H1 (cell line): ENCODE measurements at regions not wholly inside any gene's neighbourhood (a gene's known extent, or its start where the extent isn't known, plus 50 kb on each side); places are given as distances from the start of the nearest gene placed in this dataset.

Experiments used
- CTCF ChIA-PET: fragments of 300-600 bp; sonication (Branson Sonifier 250); formaldehyde crosslinking; loops from one replicate; lab custom pipeline; 2021; ENCODE audit not compliant: partially characterized antibody; lab: Charles Lee
- POLR2A ChIA-PET: fragments of 300-600 bp; sonication (Branson Sonifier 250); formaldehyde crosslinking; loops from one replicate; lab custom pipeline; 2021; ENCODE audit warnings: inconsistent platforms; ENCODE audit not compliant: partially characterized antibody; lab: Charles Lee
- DNase-seq, 2 experiments: peaks; one replicate each; pipeline versions ENCODE4 v3.0.0 to v3.0.0-alpha.2; 2010 to 2022; ENCODE audit warnings: low spot score in 2 of 2, low read depth in 1 of 2, mixed read lengths in 1 of 2
- FAIRE-seq: peaks from 2 replicates; lab custom pipeline; 2011; peaks lifted over from hg19 to GRCh38; lab: Jason Lieb, UNC
- H2AFZ ChIP-seq: 2 replicates; pipeline ENCODE4 v1.8.1; 2012; ENCODE audit warnings: low read length, inconsistent platforms
- H2AK5ac ChIP-seq: 2 replicates; pipeline ENCODE4 v1.6.1; 2013; ENCODE audit warnings: low read depth, low read length
- H2BK120ac ChIP-seq: replicated peaks from 2 replicates; pipeline ENCODE3; 2013; ENCODE audit warnings: low read depth, low read length, inconsistent platforms
- H2BK12ac ChIP-seq: 2 replicates; pipeline ENCODE4 v1.6.1; 2013; ENCODE audit warnings: low read depth, low read length
- H2BK15ac ChIP-seq: 2 replicates; pipeline ENCODE4 v1.6.1; 2013; ENCODE audit warnings: low read length
- H2BK20ac ChIP-seq: 2 replicates; pipeline ENCODE4 v1.6.1; 2013; ENCODE audit warnings: low read length
- H2BK5ac ChIP-seq: 2 replicates; pipeline ENCODE4 v1.6.1; 2013; ENCODE audit warnings: low read depth, low read length
- H3K14ac ChIP-seq: 2 replicates; pipeline ENCODE4 v1.6.1; 2013; ENCODE audit warnings: inconsistent platforms; ENCODE audit not compliant: insufficient read length
- H3K18ac ChIP-seq: 2 replicates; pipeline ENCODE4 v1.6.1; 2013; ENCODE audit warnings: low read length; ENCODE audit errors: extremely low read depth
- H3K23ac ChIP-seq: 2 replicates; pipeline ENCODE4 v1.6.1; 2013; ENCODE audit warnings: inconsistent platforms; ENCODE audit not compliant: insufficient read length
- H3K23me2 ChIP-seq: 2 replicates; pipeline ENCODE4 v1.6.1; 2013; ENCODE audit warnings: low read depth, low read length
- H3K27ac ChIP-seq: 2 replicates; pipeline ENCODE4 v1.6.1; 2011; ENCODE audit warnings: low read depth, low read length, inconsistent platforms
- H3K27me3 ChIP-seq, 4 experiments: replicated peaks in 1 of 4; 1 replicate in 1 of 4; 2 replicates in 3 of 4; pipeline versions ENCODE4 v1.6.1 to v1.8.1; 2011 to 2013; ENCODE audit warnings: low read length in 3 of 4, mild to moderate bottlenecking in 3 of 4, inconsistent platforms in 2 of 4, mixed read lengths in 2 of 4, moderate library complexity in 1 of 4; ENCODE audit not compliant: control insufficient read depth in 3 of 4, insufficient read depth in 3 of 4; ENCODE audit errors: extremely low read depth in 1 of 4
- H3K36me3 ChIP-seq, 4 experiments: 2 replicates each; pipeline versions ENCODE4 v1.6.1 to v1.8.1; 2011 to 2013; ENCODE audit warnings: mild to moderate bottlenecking in 4 of 4, low read length in 3 of 4, moderate library complexity in 2 of 4, control low read depth in 1 of 4, inconsistent platforms in 1 of 4; ENCODE audit not compliant: insufficient read depth in 4 of 4, control insufficient read depth in 2 of 4
- H3K4ac ChIP-seq: replicated peaks from 2 replicates; pipeline ENCODE3; 2013; ENCODE audit warnings: low read length, low read depth, mixed read lengths, inconsistent platforms; ENCODE audit not compliant: insufficient read length
- H3K4me1 ChIP-seq, 4 experiments: replicated peaks in 1 of 4; 1 replicate in 1 of 4; 2 replicates in 3 of 4; pipeline versions ENCODE4 v1.6.1 to v1.8.1; 2011 to 2013; ENCODE audit warnings: low read length in 3 of 4, inconsistent platforms in 2 of 4, mixed read lengths in 1 of 4; ENCODE audit not compliant: insufficient read depth in 4 of 4, control insufficient read depth in 3 of 4
- H3K4me2 ChIP-seq, 2 experiments: 2 replicates each; pipeline versions ENCODE4 v1.6.1 to v1.8.1; 2011 to 2013; ENCODE audit warnings: low read depth in 2 of 2, low read length in 2 of 2, control low read depth in 1 of 2, inconsistent platforms in 1 of 2, mild to moderate bottlenecking in 1 of 2; ENCODE audit not compliant: insufficient read depth in 1 of 2
- H3K4me3 ChIP-seq, 4 experiments: fragments of 200-600, 300-600 bp in 1 of 4; sonication (generic), shearing (Covaris generic), sonication (Bioruptor Twin) in 1 of 4; 2 replicates each; pipeline versions ENCODE4 v1.5.1 to v1.8.1; 2011 to 2016; ENCODE audit warnings: low read length in 4 of 4, low read depth in 3 of 4, control low read depth in 2 of 4, inconsistent platforms in 2 of 4, mild to moderate bottlenecking in 2 of 4, mixed read lengths in 1 of 4, moderate library complexity in 1 of 4; ENCODE audit not compliant: insufficient read depth in 2 of 4; ENCODE audit errors: extremely low read depth in 1 of 4
- H3K56ac ChIP-seq: replicated peaks from 2 replicates; pipeline ENCODE3; 2013; ENCODE audit warnings: low read depth, mild to moderate bottlenecking, mixed read lengths, low read length, inconsistent platforms; ENCODE audit not compliant: insufficient read length
- H3K79me1 ChIP-seq: 2 replicates; pipeline ENCODE4 v1.6.1; 2013; ENCODE audit warnings: low read depth, low read length, control low read depth
- H3K79me2 ChIP-seq, 2 experiments: 2 replicates each; pipeline versions ENCODE4 v1.6.1 to v1.8.1; 2012 to 2013; ENCODE audit warnings: low read length in 2 of 2, mild to moderate bottlenecking in 2 of 2, inconsistent platforms in 1 of 2; ENCODE audit not compliant: insufficient read depth in 2 of 2, control insufficient read depth in 1 of 2
- H3K9ac ChIP-seq, 4 experiments: replicated peaks in 1 of 4; 1 replicate in 1 of 4; 2 replicates in 3 of 4; pipeline versions ENCODE4 v1.6.1 to v1.8.1; 2011 to 2013; ENCODE audit warnings: low read depth in 3 of 4, low read length in 3 of 4, control low read depth in 2 of 4, mild to moderate bottlenecking in 2 of 4, moderate library complexity in 2 of 4, inconsistent platforms in 1 of 4; ENCODE audit errors: extremely low read depth in 1 of 4
- H3K9me3 ChIP-seq, 2 experiments: 2 replicates each; pipeline versions ENCODE4 v1.6.1 to v1.8.1; 2012 to 2013; ENCODE audit warnings: mild to moderate bottlenecking in 2 of 2, moderate library complexity in 2 of 2, control low read depth in 1 of 2, inconsistent platforms in 1 of 2, low read depth in 1 of 2, low read length in 1 of 2, mixed read lengths in 1 of 2; ENCODE audit not compliant: insufficient read depth in 2 of 2
- H4K20me1 ChIP-seq, 2 experiments: replicated peaks in 1 of 2; 2 replicates each; pipeline versions ENCODE3 to v1.8.1; 2011 to 2013; ENCODE audit warnings: inconsistent platforms in 2 of 2, low read length in 2 of 2, mild to moderate bottlenecking in 1 of 2; ENCODE audit not compliant: insufficient read depth in 2 of 2, control insufficient read depth in 1 of 2
- H4K5ac ChIP-seq: 2 replicates; pipeline ENCODE4 v1.6.1; 2013; ENCODE audit warnings: low read length, low read depth, mixed read lengths, inconsistent platforms; ENCODE audit not compliant: insufficient read length
- H4K8ac ChIP-seq: 2 replicates; pipeline ENCODE4 v1.8.0; 2013; ENCODE audit warnings: mild to moderate bottlenecking, moderate library complexity, low read length, inconsistent platforms; ENCODE audit not compliant: insufficient read depth; ENCODE audit errors: extremely low read depth
- H4K91ac ChIP-seq: replicated peaks from 2 replicates; pipeline ENCODE3; 2013; ENCODE audit warnings: low read length, mixed read lengths, inconsistent platforms; ENCODE audit not compliant: insufficient read length
- ATF3 ChIP-seq: IDR thresholded peaks from 2 replicates; pipeline ENCODE4 v1.6.1; 2011; ENCODE audit warnings: low read depth, mild to moderate bottlenecking, low read length; ENCODE audit not compliant: insufficient read depth
- BACH1 ChIP-seq: IDR thresholded peaks from 2 replicates; pipeline ENCODE4 v1.6.1; 2012; ENCODE audit warnings: low read length, improper control_type of control experiment
- BRCA1 ChIP-seq: IDR thresholded peaks from 2 replicates; pipeline ENCODE4 v1.6.1; 2012; ENCODE audit warnings: low read depth, low read length, improper control_type of control experiment
- CBX5 ChIP-seq: fragments of 300-800, 300-1000 bp; sonication (generic); IDR thresholded peaks from 2 replicates; pipeline ENCODE4 v1.7.1; 2016; ENCODE audit warnings: antibody characterized with exemption, low read length, low read depth
- CEBPB ChIP-seq: IDR thresholded peaks from 2 replicates; pipeline ENCODE4 v1.6.1; 2012; ENCODE audit warnings: low read depth, low read length
- EGR1 ChIP-seq: IDR thresholded peaks from 2 replicates; pipeline ENCODE4 v1.6.1; 2011; ENCODE audit warnings: low read depth, low read length, borderline replicate concordance
- JUND ChIP-seq: IDR thresholded peaks from 2 replicates; pipeline ENCODE4 v1.6.1; 2011; ENCODE audit warnings: mild to moderate bottlenecking, improper control_type of control experiment, low read length
- KDM5A ChIP-seq: fragments of 200-600 bp; IDR thresholded peaks from 2 replicates; pipeline ENCODE4 v1.7.1; 2012; ENCODE audit warnings: mild to moderate bottlenecking, low read length, inconsistent platforms, mixed read lengths
- PHF8 ChIP-seq: fragments of 200-600 bp; sonication (generic); conservative IDR thresholded peaks from 2 replicates; pipeline ENCODE4 v1.7.1; 2012; ENCODE audit warnings: low read depth, mild to moderate bottlenecking, inconsistent platforms, low read length, moderate library complexity
- POLR2AphosphoS5 ChIP-seq: IDR thresholded peaks from 2 replicates; pipeline ENCODE4 v1.6.1; 2011; ENCODE audit warnings: low read depth, low read length
- RAD21 ChIP-seq, 2 experiments: IDR thresholded peaks in 1 of 2; conservative IDR thresholded peaks in 1 of 2; 2 replicates each; pipeline ENCODE4 v1.6.1; 2011; ENCODE audit warnings: low read depth in 2 of 2, low read length in 2 of 2, improper control_type of control experiment in 1 of 2, inconsistent platforms in 1 of 2, mild to moderate bottlenecking in 1 of 2, moderate library complexity in 1 of 2
- RNF2 ChIP-seq: fragments of 200-900, 300-1000 bp; sonication (generic); IDR thresholded peaks from 2 replicates; pipeline ENCODE4 v1.7.1; 2016; ENCODE audit warnings: borderline replicate concordance, low read depth, mild to moderate bottlenecking, antibody characterized with exemption, low read length; ENCODE audit not compliant: poor library complexity, severe bottlenecking; ENCODE audit errors: missing control alignments
- SIX5 ChIP-seq: IDR thresholded peaks from 2 replicates; pipeline ENCODE4 v1.6.1; 2011; ENCODE audit warnings: mild to moderate bottlenecking, low read depth, low read length
- SUZ12 ChIP-seq: fragments of 200-600 bp; sonication (generic); IDR thresholded peaks from 2 replicates; pipeline ENCODE4 v1.6.1; 2012; ENCODE audit warnings: mild to moderate bottlenecking, inconsistent platforms, low read length, moderate library complexity, mixed read lengths
- TEAD4 ChIP-seq: IDR thresholded peaks from 2 replicates; pipeline ENCODE4 v1.6.1; 2012; ENCODE audit warnings: low read depth, low read length, inconsistent platforms, mixed read lengths
- WGBS, 2 experiments: shearing (Covaris generic) in 1 of 2; methylation state at CpG; one replicate each; pipeline versions ENCODE4 v1.1.6 to v1.1.7; 2013 to 2015; ENCODE audit warnings: low lambda C conversion rate in 2 of 2, mixed read lengths in 2 of 2, inconsistent platforms in 1 of 2, low coverage in 1 of 2, missing lambda C conversion rate in 1 of 2; ENCODE audit not compliant: insufficient replicate concordance in 2 of 2, insufficient coverage in 1 of 2, insufficient read length in 1 of 2; ENCODE audit errors: extremely low coverage in 1 of 2, missing lambda C conversion rate in 1 of 2; 5-methylcytosine and 5-hydroxymethylcytosine counted together

GRCh38 chr7:98056580-98056979 lies 50.1 kb upstream of the LMTK2 start:
- Histone ChIP-seq H3K23ac (no peak overlapping the region), H3K14ac (no peak overlapping the region), H2BK15ac (no peak overlapping the region), H3K27ac (no peak overlapping the region), H3K4ac (no peak overlapping the region), H3K4me3 (no peak overlapping the region), H3K56ac (no peak overlapping the region), H4K91ac (peak overlapping the region; percentile 89), H2AK5ac (no peak overlapping the region), H3K9me3 (no peaks in the 10 kb centered on the region), H3K79me2 (no peaks in the 10 kb centered on the region), H3K4me2 (no peak overlapping the region), H4K8ac (no peak overlapping the region; the same call in 1 of the 2 replicates), H2AFZ (0 out of 2 replicates have a peak overlapping the region, but pooled peaks have one; percentile 53), H3K23me2 (no peaks in the 10 kb centered on the region), H4K5ac (no peak overlapping the region), H3K79me1 (no peaks in the 10 kb centered on the region), H2BK120ac (no peak overlapping the region), H3K36me3 (no peaks in the 10 kb centered on the region), H3K27me3 (no peaks in the 10 kb centered on the region), H3K18ac (no peak overlapping the region), H4K20me1 (no peaks in the 10 kb centered on the region), H2BK12ac (no peak overlapping the region), H3K9ac (no peak overlapping the region), H2BK20ac (no peak overlapping the region), H2BK5ac (no peak overlapping the region), H3K4me1 (no peaks in the 10 kb centered on the region; a peak in 1 of 7 replicates)
- FAIRE-seq (no peak), DNase-seq (no peak)
- ChIA-PET POLR2A (no interaction called here), CTCF (interaction anchor here (1.4 kb wide), 1 partner anchor 112 kb away, joined by 9 read pairs; no protein-coding TSS in a partner anchor)
- WGBS, 2 experiments: 84% methylated on average over 8 of the region's 9 CpGs; no CpG with 5 or more reads in 1 of the 2 experiments
- TF ChIP-seq SUZ12: no peak
- TF ChIP-seq EGR1: no peak
- no peak for TF ChIP-seq RAD21 (IDR thresholded peaks at IDR 0.05 in 1 of 2, conservative IDR thresholded peaks at IDR 0.05 in 1 of 2; ENCODE audit: low read depth in 2 of 2, low read length in 2 of 2)
- no peak for TF ChIP-seq SIX5
- TF ChIP-seq JUND: no peak
- TF ChIP-seq POLR2AphosphoS5: no peak
- TF ChIP-seq BACH1: no peak
- no peak for TF ChIP-seq ATF3
- no peak for TF ChIP-seq CBX5
- no peak for TF ChIP-seq TEAD4
- TF ChIP-seq RNF2: no peak
- no peak for TF ChIP-seq BRCA1
- no peak for TF ChIP-seq CEBPB
- no peak for TF ChIP-seq KDM5A
- no peak for TF ChIP-seq PHF8
